Lower lobe of right lung (tissue), 2 donors: ENCODE measurements at regions not wholly inside any gene's neighbourhood (a gene's known extent, or its start where the extent isn't known, plus 50 kb on each side); places are given as distances from the start of the nearest gene placed in this dataset.
"Not testable (repeated sequence)": the region's sequence is repeated elsewhere in the genome, so short reads cannot be mapped to it uniquely, and the experiment has no call there.

Experiments
- ATAC-seq, 2 donors: fragments of 200-7000 bp; cut with Tn5 transposase; one replicate each; pipeline ENCODE4 v1.9.1; 2020 to 2022; ENCODE audit warnings: mild to moderate bottlenecking in 2 of 2, moderate library complexity in 2 of 2
- DNase-seq: peaks from one replicate; pipeline ENCODE4 v3.0.0-alpha.2; 2020
- H3K27ac ChIP-seq: fragments of 200-600 bp; one replicate; pipeline ENCODE4 v1.8.0; 2022
- H3K27me3 ChIP-seq: fragments of 200-600 bp; one replicate; pipeline ENCODE4 v1.8.0; 2022; ENCODE audit warnings: low read depth
- H3K36me3 ChIP-seq: fragments of 200-600 bp; one replicate; pipeline ENCODE4 v1.8.0; 2022; ENCODE audit warnings: mild to moderate bottlenecking
- H3K4me1 ChIP-seq: fragments of 200-600 bp; one replicate; pipeline ENCODE4 v1.8.0; 2022
- H3K4me3 ChIP-seq: fragments of 200-600 bp; one replicate; pipeline ENCODE4 v1.8.0; 2022; ENCODE audit warnings: mild to moderate bottlenecking
- H3K9me3 ChIP-seq: fragments of 200-600 bp; one replicate; pipeline ENCODE4 v1.8.0; 2022
- intact Hi-C: fragments of 100-400 bp; cut with DNase I; formaldehyde crosslinking; loops from one replicate; pipeline ENCODE4 v1.11.0; 2022
- TF ChIP-seq, protein P1 (sequence below): fragments of 200-600 bp; IDR thresholded peaks from one replicate; pipeline ENCODE4 v1.8.0; 2022; ENCODE audit warnings: antibody characterized with exemption, mild to moderate bottlenecking
- donor health status: DM: no; HTN: yes; CAD: no; lungs with severe emphysema.

DNA sequence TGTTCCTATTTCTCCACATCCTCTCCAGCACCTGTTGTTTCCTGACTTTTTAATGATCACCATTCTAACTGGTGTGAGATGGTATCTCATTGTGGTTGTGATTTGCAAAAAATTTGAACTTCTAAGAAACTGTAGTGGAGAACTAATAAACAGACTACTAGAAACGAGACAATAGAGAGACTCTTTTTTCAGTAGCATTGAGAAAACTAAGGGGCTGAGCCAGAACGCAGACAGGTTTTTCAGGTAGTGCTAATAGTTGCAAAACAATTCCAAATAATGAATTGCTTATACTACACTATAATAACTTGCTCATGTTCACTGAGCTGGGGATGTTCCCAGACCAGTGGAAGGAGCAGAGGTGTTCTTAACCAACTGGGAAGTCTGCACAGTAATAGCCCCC, 98.8 kb upstream of the DPH5 start:
- intact Hi-C loops = no loop called here
- ATAC-seq = no peak
- DNase-seq = no peak
- TF ChIP-seq, protein P1, sequence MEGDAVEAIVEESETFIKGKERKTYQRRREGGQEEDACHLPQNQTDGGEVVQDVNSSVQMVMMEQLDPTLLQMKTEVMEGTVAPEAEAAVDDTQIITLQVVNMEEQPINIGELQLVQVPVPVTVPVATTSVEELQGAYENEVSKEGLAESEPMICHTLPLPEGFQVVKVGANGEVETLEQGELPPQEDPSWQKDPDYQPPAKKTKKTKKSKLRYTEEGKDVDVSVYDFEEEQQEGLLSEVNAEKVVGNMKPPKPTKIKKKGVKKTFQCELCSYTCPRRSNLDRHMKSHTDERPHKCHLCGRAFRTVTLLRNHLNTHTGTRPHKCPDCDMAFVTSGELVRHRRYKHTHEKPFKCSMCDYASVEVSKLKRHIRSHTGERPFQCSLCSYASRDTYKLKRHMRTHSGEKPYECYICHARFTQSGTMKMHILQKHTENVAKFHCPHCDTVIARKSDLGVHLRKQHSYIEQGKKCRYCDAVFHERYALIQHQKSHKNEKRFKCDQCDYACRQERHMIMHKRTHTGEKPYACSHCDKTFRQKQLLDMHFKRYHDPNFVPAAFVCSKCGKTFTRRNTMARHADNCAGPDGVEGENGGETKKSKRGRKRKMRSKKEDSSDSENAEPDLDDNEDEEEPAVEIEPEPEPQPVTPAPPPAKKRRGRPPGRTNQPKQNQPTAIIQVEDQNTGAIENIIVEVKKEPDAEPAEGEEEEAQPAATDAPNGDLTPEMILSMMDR = no peak
- Histone ChIP-seq H3K9me3 (no peaks in the 10 kb centered on the region), H3K27me3 (no peaks in the 10 kb centered on the region), H3K4me1 (peaks cover 12% of the 10 kb centered on the region), H3K27ac (no peak overlapping the region), H3K4me3 (no peak overlapping the region), H3K36me3 (no peaks in the 10 kb centered on the region)

DNA sequence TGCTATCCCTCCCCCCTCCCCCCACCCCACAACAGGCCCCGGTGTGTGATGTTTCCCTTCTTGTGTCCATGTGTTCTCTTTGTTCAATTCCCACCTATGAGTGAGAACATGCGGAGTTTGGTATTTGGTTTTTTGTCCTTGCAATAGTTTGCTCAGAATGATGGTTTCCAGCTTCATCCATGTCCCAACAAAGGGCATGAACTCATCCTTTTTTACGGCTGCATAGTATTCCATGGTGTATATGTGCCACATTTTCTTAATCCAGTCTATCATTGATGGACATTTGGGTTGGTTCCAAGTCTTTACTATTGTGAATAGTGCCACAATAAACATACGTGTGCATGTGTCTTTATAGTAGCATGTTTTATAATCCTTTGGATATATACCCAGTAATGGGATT, 98.3 kb upstream of the DPH5 start:
- H3K4me3 ChIP-seq, intact Hi-C loops, H3K36me3 ChIP-seq, ATAC-seq, DNase-seq, H3K27ac ChIP-seq, H3K9me3 ChIP-seq, H3K27me3 ChIP-seq: not testable (repeated sequence)
- peaks cover 12% of the 10 kb centered on the region for H3K4me1 ChIP-seq

DNA sequence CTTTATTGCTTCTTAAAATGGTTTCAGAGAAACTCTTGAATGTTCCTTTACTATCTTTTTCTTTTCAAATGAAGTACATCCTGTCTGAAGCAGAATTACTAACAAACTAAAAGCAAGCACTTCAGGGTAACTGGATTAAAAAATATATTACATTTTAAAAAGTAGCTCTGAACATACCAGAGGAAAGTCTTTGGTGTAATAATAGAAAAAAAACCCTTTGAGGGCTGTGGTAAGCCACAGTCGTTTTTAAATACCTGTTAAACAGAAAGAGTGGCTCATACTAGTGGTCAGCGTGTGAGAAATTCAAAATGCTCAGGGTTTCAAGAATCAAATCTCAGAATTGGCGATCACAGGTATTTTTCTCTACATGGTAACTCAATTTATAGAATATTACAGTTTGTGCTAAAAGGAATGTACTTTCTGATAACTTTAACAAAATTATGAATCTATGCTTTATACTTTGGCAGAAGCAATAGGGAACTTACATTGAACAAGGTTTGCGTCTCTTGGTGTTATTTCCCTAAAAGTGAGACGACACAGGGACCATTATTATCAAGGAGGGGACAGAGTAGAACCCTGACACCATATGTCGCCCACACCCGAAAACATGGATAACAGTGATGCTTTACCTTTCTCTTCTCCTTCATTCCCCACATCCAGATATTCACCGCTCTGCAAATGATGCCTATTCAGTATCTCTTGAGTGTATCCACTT, 97.0 kb upstream of the DPH5 start:
- Histone ChIP-seq H3K9me3 (no peaks in the 10 kb centered on the region), H3K4me1 (no peaks in the 10 kb centered on the region), H3K27ac (no peak overlapping the region), H3K27me3 (no peaks in the 10 kb centered on the region), H3K4me3 (no peak overlapping the region), H3K36me3 (no peaks in the 10 kb centered on the region)
- DNase-seq (no peak), ATAC-seq (no peak)
- TF ChIP-seq, protein P1 = no peak
- intact Hi-C loops = no loop called here

DNA sequence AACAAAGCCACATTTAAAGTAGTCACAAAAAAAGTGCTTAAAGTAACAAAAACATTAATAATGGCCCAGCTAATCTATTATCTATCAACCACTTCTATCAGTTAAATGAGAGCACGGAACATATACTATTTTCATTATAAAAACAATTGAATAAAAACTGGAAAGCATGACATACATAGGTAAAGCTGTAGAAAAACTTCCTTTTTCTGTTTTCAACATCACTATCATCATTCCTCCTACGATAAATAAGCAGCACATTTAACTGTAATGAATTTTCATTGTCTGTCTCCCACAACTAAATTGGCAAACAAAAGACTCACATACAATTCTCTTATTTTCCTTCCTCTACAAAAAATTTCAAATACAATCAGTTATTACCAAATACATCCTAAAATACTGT, 96.4 kb upstream of the DPH5 start:
- TF ChIP-seq, protein P1 = no peak
- intact Hi-C loops = no loop called here
- H3K4me1 ChIP-seq = no peaks in the 10 kb centered on the region
- no peak for ATAC-seq
- no peak overlapping the region for H3K4me3 ChIP-seq
- no peak overlapping the region for H3K27ac ChIP-seq
- no peak for DNase-seq
- H3K27me3 ChIP-seq = no peaks in the 10 kb centered on the region
- H3K36me3 ChIP-seq = no peaks in the 10 kb centered on the region
- H3K9me3 ChIP-seq = no peaks in the 10 kb centered on the region

DNA sequence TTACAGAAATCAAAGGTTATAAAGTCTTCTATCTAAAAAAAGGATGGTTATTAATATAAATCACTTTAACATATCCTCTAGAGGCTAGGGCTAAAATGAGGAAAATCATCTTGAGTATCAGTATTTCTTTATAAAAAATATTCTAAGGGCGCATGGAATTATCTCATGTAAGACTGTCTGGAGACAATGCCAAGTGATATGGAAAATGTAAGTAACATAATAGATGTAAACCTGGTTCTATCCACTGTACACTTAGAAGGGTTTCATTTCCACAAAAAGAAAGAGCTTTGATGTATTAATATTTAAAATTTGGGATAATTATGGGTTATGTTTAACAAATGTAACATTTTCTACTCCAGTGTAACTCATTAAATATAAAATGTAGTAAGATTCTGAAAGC, 95.9 kb upstream of the DPH5 start:
- intact Hi-C loops = no loop called here
- DNase-seq (no peak), ATAC-seq (no peak)
- Histone ChIP-seq H3K9me3 (no peaks in the 10 kb centered on the region), H3K27me3 (no peaks in the 10 kb centered on the region), H3K4me3 (no peak overlapping the region), H3K27ac (no peak overlapping the region), H3K4me1 (no peaks in the 10 kb centered on the region), H3K36me3 (no peaks in the 10 kb centered on the region)
- TF ChIP-seq, protein P1 = no peak

DNA sequence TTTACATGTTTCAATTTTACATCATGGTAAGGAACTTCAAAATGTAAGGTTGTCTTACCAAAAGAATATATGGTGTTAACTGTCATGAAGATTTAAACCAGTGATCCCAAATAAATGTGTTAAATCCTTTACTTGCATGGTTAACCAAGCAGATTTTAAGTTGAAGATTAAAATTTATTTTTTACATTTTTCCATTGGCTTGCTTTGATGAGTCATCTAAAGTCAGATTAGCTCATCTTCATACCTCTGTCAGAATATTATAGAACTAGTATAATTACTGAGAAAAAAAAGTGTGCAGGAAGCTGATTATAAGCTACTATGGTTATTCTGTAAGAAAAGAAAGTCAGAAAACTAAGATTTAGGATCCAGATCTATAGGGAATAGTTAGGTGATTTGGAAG, 95.3 kb upstream of the DPH5 start:
- Histone ChIP-seq H3K9me3 (no peaks in the 10 kb centered on the region), H3K36me3 (no peaks in the 10 kb centered on the region), H3K4me1 (no peaks in the 10 kb centered on the region), H3K27me3 (no peaks in the 10 kb centered on the region), H3K27ac (no peak overlapping the region), H3K4me3 (no peak overlapping the region)
- TF ChIP-seq, protein P1 = no peak
- DNase-seq (no peak), ATAC-seq (no peak)
- intact Hi-C loops = no loop called here
